Uterus (tissue), 2 donors: ENCODE measurements at regions not wholly inside any gene's neighbourhood (a gene's known extent, or its start where the extent isn't known, plus 50 kb on each side); places are given as distances from the start of the nearest gene placed in this dataset.

Source experiments
- POLR2A ChIP-seq, 2 donors: fragments of 450-650 bp; IDR thresholded peaks; one replicate each; pipeline ENCODE4 v1.6.1; 2016; ENCODE audit warnings: antibody characterized with exemption in 2 of 2, mild to moderate bottlenecking in 1 of 2, moderate library complexity in 1 of 2
- TF ChIP-seq, protein P1 (sequence below), 4 experiments: fragments of 200-600 bp in 2 of 4; fragments of 450-650 bp in 2 of 4; sonication (generic) in 2 of 4; IDR thresholded peaks; one replicate each; pipeline ENCODE4 v1.5.1; 2016 to 2019; ENCODE audit warnings: antibody characterized with exemption in 4 of 4, mild to moderate bottlenecking in 2 of 4, moderate library complexity in 1 of 4

DNA sequence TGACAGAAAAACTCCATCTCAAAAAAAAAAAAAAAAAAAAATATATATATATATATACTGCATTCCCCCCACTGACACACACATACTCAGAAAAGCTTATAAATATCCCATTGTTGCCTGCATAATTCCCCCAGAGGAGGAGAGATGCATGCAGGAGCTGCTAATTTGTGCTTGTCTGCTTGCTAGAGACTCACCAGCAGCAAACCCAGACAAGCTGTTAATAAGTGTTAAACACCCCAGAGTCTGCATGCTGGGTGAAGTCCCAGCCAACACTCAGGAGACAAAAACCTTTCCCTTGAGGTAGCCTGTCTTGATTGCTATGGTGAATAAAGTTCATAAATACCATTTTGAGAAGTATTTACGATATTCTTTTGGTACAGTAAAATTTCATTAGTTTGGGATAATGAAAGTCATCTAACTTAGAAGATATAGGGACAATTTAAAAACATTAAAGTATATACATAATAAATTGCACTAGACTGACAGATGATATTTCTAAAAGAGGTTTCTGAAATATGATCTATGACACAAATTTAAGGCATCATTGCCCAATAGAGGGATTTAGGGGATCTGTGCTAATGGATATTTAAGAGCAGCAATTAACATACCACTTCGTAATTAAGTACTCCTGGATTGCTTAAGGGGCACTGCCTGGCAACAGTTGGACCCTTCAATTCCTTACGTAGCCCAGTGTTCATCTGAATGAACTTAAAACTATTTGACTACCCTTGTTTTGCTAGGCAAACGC lies 400.0 kb upstream of the C2CD4B start:
- TF ChIP-seq, protein P1, sequence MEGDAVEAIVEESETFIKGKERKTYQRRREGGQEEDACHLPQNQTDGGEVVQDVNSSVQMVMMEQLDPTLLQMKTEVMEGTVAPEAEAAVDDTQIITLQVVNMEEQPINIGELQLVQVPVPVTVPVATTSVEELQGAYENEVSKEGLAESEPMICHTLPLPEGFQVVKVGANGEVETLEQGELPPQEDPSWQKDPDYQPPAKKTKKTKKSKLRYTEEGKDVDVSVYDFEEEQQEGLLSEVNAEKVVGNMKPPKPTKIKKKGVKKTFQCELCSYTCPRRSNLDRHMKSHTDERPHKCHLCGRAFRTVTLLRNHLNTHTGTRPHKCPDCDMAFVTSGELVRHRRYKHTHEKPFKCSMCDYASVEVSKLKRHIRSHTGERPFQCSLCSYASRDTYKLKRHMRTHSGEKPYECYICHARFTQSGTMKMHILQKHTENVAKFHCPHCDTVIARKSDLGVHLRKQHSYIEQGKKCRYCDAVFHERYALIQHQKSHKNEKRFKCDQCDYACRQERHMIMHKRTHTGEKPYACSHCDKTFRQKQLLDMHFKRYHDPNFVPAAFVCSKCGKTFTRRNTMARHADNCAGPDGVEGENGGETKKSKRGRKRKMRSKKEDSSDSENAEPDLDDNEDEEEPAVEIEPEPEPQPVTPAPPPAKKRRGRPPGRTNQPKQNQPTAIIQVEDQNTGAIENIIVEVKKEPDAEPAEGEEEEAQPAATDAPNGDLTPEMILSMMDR (IDR thresholded peaks at IDR 0.05) = no peak
- no peak for TF ChIP-seq POLR2A (IDR thresholded peaks at IDR 0.05)
